ENCODE measurements at regions not wholly inside any gene's neighbourhood (a gene's known extent, or its start where the extent isn't known, plus 50 kb on each side); places are given as distances from the start of the nearest gene placed in this dataset.

DNA sequence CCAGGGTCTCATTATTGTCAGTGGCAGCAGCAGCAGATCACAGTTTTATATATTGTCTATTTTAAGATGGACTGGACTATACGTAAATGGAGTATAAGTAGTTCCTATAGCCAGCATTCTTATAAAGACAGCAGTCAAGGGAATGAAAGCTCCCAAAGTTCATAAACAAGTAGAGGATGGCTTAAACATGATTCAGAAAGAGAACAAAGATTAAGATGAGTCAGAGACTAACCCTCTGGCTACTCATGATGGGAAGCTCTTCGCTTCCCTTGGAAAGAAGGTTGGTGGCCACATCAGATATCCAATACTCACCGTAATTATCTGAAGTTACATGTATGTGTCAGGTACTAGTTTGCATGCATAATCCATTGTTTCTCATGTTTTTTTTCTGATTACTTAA is 277.0 kb downstream of the INHBA start:
- WGBS (ENCODE audit: extremely low coverage, insufficient read length, low lambda C conversion rate), result no CpG with 5 or more reads among the region's 3 CpGs

More for the DNA sequence above, 277.0 kb downstream of the INHBA start:
- Histone ChIP-seq H3K23ac (ENCODE audit: insufficient read length, low read depth, low read length) (no peak overlapping the region), H3K4me2 (ENCODE audit: insufficient read depth, insufficient read length, low read length) (no peak overlapping the region), H4K5ac (ENCODE audit: insufficient read length, low read depth, low read length) (no peak overlapping the region), H3K79me2 (ENCODE audit: insufficient read depth, low read length) (no peaks in the 10 kb centered on the region), H2BK20ac (ENCODE audit: low read depth, low read length, poor library complexity, severe bottlenecking) (no peak overlapping the region), H2AFZ (ENCODE audit: low read length) (no peak overlapping the region), H3K9ac (ENCODE audit: extremely low read depth, insufficient read length, low read length) (no peak overlapping the region), H3K4ac (ENCODE audit: low read depth, low read length) (no peak overlapping the region), H3K23me2 (ENCODE audit: insufficient read length, low read depth, low read length, poor library complexity, severe bottlenecking) (no peaks in the 10 kb centered on the region), H4K8ac (replicated peaks; ENCODE audit: insufficient read length, low read depth, low read length) (no peak overlapping the region), H3K79me1 (ENCODE audit: insufficient read depth, low read depth, low read length, poor library complexity, severe bottlenecking) (no peaks in the 10 kb centered on the region), H2BK5ac (ENCODE audit: insufficient read length, low read length) (no peak overlapping the region), H3K4me1 (ENCODE audit: insufficient read depth, low read length) (no peaks in the 10 kb centered on the region), H2BK120ac (ENCODE audit: low read depth, low read length, poor library complexity, severe bottlenecking) (no peak overlapping the region), H3K9me3 (ENCODE audit: control insufficient read depth, low read depth, low read length) (no peaks in the 10 kb centered on the region), H3K27me3 (ENCODE audit: insufficient read depth, low read length) (no peaks in the 10 kb centered on the region), H3K56ac (ENCODE audit: insufficient read length, low read depth, low read length) (no peak overlapping the region), H2AK5ac (ENCODE audit: insufficient read length, low read length) (no peak overlapping the region), H3K18ac (ENCODE audit: insufficient read length, low read depth, low read length) (no peak overlapping the region), H3K14ac (ENCODE audit: insufficient read depth, low read length) (no peak overlapping the region), H4K20me1 (ENCODE audit: control insufficient read depth, insufficient read depth, insufficient read length) (no peaks in the 10 kb centered on the region), H4K91ac (ENCODE audit: insufficient read length, low read depth, low read length) (no peak overlapping the region), H2BK12ac (ENCODE audit: insufficient read length, low read depth, low read length) (no peak overlapping the region), H3T11ph (ENCODE audit: low read length) (no peak overlapping the region), H2BK15ac (ENCODE audit: low read depth, low read length) (no peak overlapping the region), H3K27ac (ENCODE audit: insufficient read length, low read depth, low read length) (no peak overlapping the region)
- H3K27ac Mint-ChIP-seq, result no peak overlapping the region
- H3K4me3 Mint-ChIP-seq, result no peak overlapping the region
- DNase-seq, result no peak
- no peaks in the 10 kb centered on the region for H3K36me3 Mint-ChIP-seq (ENCODE audit: insufficient read depth in 1 of 3, low read depth in 3 of 3)
- H3K9me3 Mint-ChIP-seq, result no peaks in the 10 kb centered on the region
- H3K4me1 Mint-ChIP-seq, result no peaks in the 10 kb centered on the region
- TF ChIP-seq, protein P1, sequence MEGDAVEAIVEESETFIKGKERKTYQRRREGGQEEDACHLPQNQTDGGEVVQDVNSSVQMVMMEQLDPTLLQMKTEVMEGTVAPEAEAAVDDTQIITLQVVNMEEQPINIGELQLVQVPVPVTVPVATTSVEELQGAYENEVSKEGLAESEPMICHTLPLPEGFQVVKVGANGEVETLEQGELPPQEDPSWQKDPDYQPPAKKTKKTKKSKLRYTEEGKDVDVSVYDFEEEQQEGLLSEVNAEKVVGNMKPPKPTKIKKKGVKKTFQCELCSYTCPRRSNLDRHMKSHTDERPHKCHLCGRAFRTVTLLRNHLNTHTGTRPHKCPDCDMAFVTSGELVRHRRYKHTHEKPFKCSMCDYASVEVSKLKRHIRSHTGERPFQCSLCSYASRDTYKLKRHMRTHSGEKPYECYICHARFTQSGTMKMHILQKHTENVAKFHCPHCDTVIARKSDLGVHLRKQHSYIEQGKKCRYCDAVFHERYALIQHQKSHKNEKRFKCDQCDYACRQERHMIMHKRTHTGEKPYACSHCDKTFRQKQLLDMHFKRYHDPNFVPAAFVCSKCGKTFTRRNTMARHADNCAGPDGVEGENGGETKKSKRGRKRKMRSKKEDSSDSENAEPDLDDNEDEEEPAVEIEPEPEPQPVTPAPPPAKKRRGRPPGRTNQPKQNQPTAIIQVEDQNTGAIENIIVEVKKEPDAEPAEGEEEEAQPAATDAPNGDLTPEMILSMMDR (conservative IDR thresholded peaks at IDR 0.05), result no peak
- H3K27me3 Mint-ChIP-seq (ENCODE audit: low read depth), result peaks cover 10% of the 10 kb centered on the region

All from H9 (cell line).